ENCODE measurements at regions not wholly inside any gene's neighbourhood (a gene's known extent, or its start where the extent isn't known, plus 50 kb on each side); places are given as distances from the start of the nearest gene placed in this dataset.

DNA sequence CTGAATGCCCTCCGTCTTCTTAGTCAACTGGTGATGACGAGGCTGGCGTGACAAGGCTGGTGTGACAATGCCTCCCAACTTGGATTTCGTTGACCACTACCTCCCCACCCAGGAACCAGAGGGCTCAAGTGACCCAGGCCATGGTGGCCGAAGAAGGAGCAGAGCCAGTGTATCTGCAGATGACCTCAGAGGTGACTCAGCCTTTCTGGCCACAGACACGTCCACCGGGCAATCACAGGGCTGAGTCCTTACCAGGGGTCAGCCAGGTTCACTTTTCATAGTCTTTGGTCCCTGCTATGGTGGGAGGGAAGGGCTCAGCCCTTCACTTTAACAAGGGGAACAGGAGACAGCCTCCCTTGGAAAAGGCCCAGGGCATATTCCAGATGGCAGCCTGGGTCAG, 116.3 kb downstream of the MAF start:
- H3K4me3 ChIP-seq (ENCODE audit: low read length in 2 of 2) = no peak overlapping the region
- 94% methylated on average over 7 of the region's 7 CpGs for WGBS
- no peaks in the 10 kb centered on the region for H3K27me3 ChIP-seq (ENCODE audit: control insufficient read depth in 2 of 2, insufficient read depth in 1 of 2, low read length in 1 of 2)
- no peaks in the 10 kb centered on the region for H3K4me1 ChIP-seq (ENCODE audit: control insufficient read depth in 2 of 2, insufficient read depth in 2 of 2, low read length in 2 of 2)
- H3K27ac ChIP-seq (ENCODE audit: low read depth in 1 of 2, low read length in 1 of 2) = no peak overlapping the region
- no peaks in the 10 kb centered on the region for H3K9me3 ChIP-seq (ENCODE audit: control insufficient read depth in 2 of 2, insufficient read depth in 1 of 2, low read length in 1 of 2)
- H3K36me3 ChIP-seq (ENCODE audit: control insufficient read depth in 2 of 2, insufficient read depth in 2 of 2, low read length in 1 of 2) = no peaks in the 10 kb centered on the region
- no peak for DNase-seq (ENCODE audit: low read depth in 6 of 9, low spot score in 9 of 9)

DNA sequence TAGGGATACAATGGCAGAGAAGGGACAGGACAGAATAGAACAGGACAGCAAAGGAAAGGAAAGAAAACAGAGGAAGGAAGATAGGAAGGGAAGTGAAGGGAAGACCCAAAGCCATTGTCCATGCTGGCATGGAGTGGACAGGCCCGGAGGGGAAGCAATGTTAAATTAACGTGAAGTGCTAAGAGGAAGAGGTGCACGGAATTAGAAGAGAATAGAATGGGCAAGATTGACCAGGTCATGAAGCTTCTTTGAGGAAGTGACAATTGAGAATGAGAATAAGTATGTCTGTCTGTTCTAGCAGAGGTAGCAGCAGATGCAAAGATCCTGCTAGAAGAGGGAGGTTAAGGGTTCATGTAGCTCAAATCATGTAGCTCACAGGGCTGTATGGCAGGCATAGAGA, 117.2 kb downstream of the MAF start:
- Histone ChIP-seq H3K4me1 (ENCODE audit: control insufficient read depth in 2 of 2, insufficient read depth in 2 of 2, low read length in 2 of 2) (no peaks in the 10 kb centered on the region), H3K36me3 (ENCODE audit: control insufficient read depth in 2 of 2, insufficient read depth in 2 of 2, low read length in 1 of 2) (no peaks in the 10 kb centered on the region), H3K27ac (ENCODE audit: low read depth in 1 of 2, low read length in 1 of 2) (no peak overlapping the region), H3K27me3 (ENCODE audit: control insufficient read depth in 2 of 2, insufficient read depth in 1 of 2, low read length in 1 of 2) (no peaks in the 10 kb centered on the region), H3K4me3 (ENCODE audit: low read length in 2 of 2) (no peak overlapping the region), H3K9me3 (ENCODE audit: control insufficient read depth in 2 of 2, insufficient read depth in 1 of 2, low read length in 1 of 2) (no peaks in the 10 kb centered on the region)
- DNase-seq (ENCODE audit: low read depth in 6 of 9, low spot score in 9 of 9) = no peak
- 93% methylated on average over 3 of the region's 3 CpGs for WGBS

DNA sequence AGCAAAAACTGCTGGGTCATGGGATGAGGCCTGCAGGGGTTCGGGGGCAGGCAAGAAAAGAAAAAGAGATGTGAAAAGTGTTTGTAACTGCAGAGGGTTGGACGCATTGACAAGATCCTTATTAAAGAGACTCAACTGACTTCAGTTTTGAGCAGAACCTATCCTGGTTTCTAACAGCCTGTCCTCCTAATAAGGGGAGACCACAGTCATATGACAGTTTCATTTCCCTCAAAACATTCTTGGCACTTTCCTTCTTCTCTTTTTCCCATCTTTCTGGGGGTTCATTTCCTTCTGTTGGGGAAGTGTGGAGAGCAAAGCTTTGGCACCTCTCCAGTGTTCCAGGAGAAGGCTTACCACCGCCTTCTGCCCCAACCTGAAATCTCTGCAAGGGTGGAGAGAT, 118.5 kb downstream of the MAF start:
- no peak for DNase-seq (ENCODE audit: low read depth in 6 of 9, low spot score in 9 of 9)
- no peaks in the 10 kb centered on the region for H3K9me3 ChIP-seq (ENCODE audit: control insufficient read depth in 2 of 2, insufficient read depth in 1 of 2, low read length in 1 of 2)
- WGBS = 62% methylated on average over 3 of the region's 3 CpGs

GRCh38 chr16:79480929-79481328, 119.6 kb downstream of the MAF start:
- no peak for DNase-seq (ENCODE audit: low read depth in 6 of 9, low spot score in 9 of 9)
- 95% methylated on average over 3 of the region's 3 CpGs for WGBS
- H3K4me1 ChIP-seq (ENCODE audit: control insufficient read depth in 2 of 2, insufficient read depth in 2 of 2, low read length in 2 of 2) = no peaks in the 10 kb centered on the region
- no peaks in the 10 kb centered on the region for H3K36me3 ChIP-seq (ENCODE audit: control insufficient read depth in 2 of 2, insufficient read depth in 2 of 2, low read length in 1 of 2)
- H3K27me3 ChIP-seq (ENCODE audit: control insufficient read depth in 2 of 2, insufficient read depth in 1 of 2, low read length in 1 of 2) = no peaks in the 10 kb centered on the region
- no peak overlapping the region for H3K4me3 ChIP-seq (ENCODE audit: low read length in 2 of 2)
- no peaks in the 10 kb centered on the region for H3K9me3 ChIP-seq (ENCODE audit: control insufficient read depth in 2 of 2, insufficient read depth in 1 of 2, low read length in 1 of 2)
- H3K27ac ChIP-seq (ENCODE audit: low read depth in 1 of 2, low read length in 1 of 2) = no peak overlapping the region

More for the DNA sequence above, 118.5 kb downstream of the MAF start:
- Histone ChIP-seq H3K27ac (ENCODE audit: low read depth in 1 of 2, low read length in 1 of 2) (no peak overlapping the region), H3K36me3 (ENCODE audit: control insufficient read depth in 2 of 2, insufficient read depth in 2 of 2, low read length in 1 of 2) (no peaks in the 10 kb centered on the region), H3K4me1 (ENCODE audit: control insufficient read depth in 2 of 2, insufficient read depth in 2 of 2, low read length in 2 of 2) (no peaks in the 10 kb centered on the region), H3K27me3 (ENCODE audit: control insufficient read depth in 2 of 2, insufficient read depth in 1 of 2, low read length in 1 of 2) (no peaks in the 10 kb centered on the region), H3K4me3 (ENCODE audit: low read length in 2 of 2) (no peak overlapping the region)

- DNase-seq (ENCODE audit: low read depth in 6 of 9, low spot score in 9 of 9) = no peak
- Histone ChIP-seq H3K36me3 (ENCODE audit: control insufficient read depth in 2 of 2, insufficient read depth in 2 of 2, low read length in 1 of 2) (no peaks in the 10 kb centered on the region), H3K4me3 (ENCODE audit: low read length in 2 of 2) (no peak overlapping the region), H3K27me3 (ENCODE audit: control insufficient read depth in 2 of 2, insufficient read depth in 1 of 2, low read length in 1 of 2) (no peaks in the 10 kb centered on the region), H3K27ac (ENCODE audit: low read depth in 1 of 2, low read length in 1 of 2) (no peak overlapping the region), H3K9me3 (ENCODE audit: control insufficient read depth in 2 of 2, insufficient read depth in 1 of 2, low read length in 1 of 2) (no peaks in the 10 kb centered on the region), H3K4me1 (ENCODE audit: control insufficient read depth in 2 of 2, insufficient read depth in 2 of 2, low read length in 2 of 2) (no peaks in the 10 kb centered on the region)
- 87% methylated on average over 8 of the region's 8 CpGs for WGBS
These were observed 120.5 kb downstream of the MAF start for GRCh38 chr16:79480056-79480455.

GRCh38 chr16:79476580-79476979, 124.0 kb downstream of the MAF start:
- no peak for DNase-seq (ENCODE audit: low read depth in 6 of 9, low spot score in 9 of 9)
- Histone ChIP-seq H3K9me3 (ENCODE audit: control insufficient read depth in 2 of 2, insufficient read depth in 1 of 2, low read length in 1 of 2) (no peaks in the 10 kb centered on the region), H3K4me1 (ENCODE audit: control insufficient read depth in 2 of 2, insufficient read depth in 2 of 2, low read length in 2 of 2) (no peaks in the 10 kb centered on the region), H3K27me3 (ENCODE audit: control insufficient read depth in 2 of 2, insufficient read depth in 1 of 2, low read length in 1 of 2) (no peaks in the 10 kb centered on the region), H3K27ac (ENCODE audit: low read depth in 1 of 2, low read length in 1 of 2) (no peak overlapping the region), H3K36me3 (ENCODE audit: control insufficient read depth in 2 of 2, insufficient read depth in 2 of 2, low read length in 1 of 2) (no peaks in the 10 kb centered on the region), H3K4me3 (ENCODE audit: low read length in 2 of 2) (no peak overlapping the region)
- 96% methylated on average over 5 of the region's 5 CpGs for WGBS

DNA sequence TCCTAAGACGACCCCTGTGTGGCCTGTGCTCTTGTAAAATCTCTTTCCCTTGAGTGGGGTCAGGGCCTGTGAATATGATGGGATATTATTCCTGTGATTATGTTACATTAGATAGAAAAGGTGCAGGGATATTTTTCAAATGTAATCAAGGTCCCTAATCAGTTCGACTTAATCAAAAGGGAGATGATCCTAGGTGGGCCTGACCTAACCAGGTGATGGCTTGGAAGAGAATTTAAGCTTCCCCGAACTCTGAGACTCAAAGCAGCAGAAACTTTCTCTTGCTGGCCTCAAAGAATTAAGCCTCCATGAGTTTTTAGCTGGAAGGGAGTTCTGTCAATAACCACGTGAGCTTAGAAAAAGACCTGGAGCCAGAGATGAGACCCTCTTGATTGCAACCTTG, 124.7 kb downstream of the MAF start:
- H3K9me3 ChIP-seq (ENCODE audit: control insufficient read depth in 2 of 2, insufficient read depth in 1 of 2, low read length in 1 of 2) = no peaks in the 10 kb centered on the region
- H3K4me3 ChIP-seq (ENCODE audit: low read length in 2 of 2) = no peak overlapping the region
- no peaks in the 10 kb centered on the region for H3K27me3 ChIP-seq (ENCODE audit: control insufficient read depth in 2 of 2, insufficient read depth in 1 of 2, low read length in 1 of 2)
- 98% methylated on average over 4 of the region's 4 CpGs for WGBS
- no peak overlapping the region for H3K27ac ChIP-seq (ENCODE audit: low read depth in 1 of 2, low read length in 1 of 2)
- DNase-seq (ENCODE audit: low read depth in 6 of 9, low spot score in 9 of 9) = no peak
- H3K36me3 ChIP-seq (ENCODE audit: control insufficient read depth in 2 of 2, insufficient read depth in 2 of 2, low read length in 1 of 2) = no peaks in the 10 kb centered on the region
- H3K4me1 ChIP-seq (ENCODE audit: control insufficient read depth in 2 of 2, insufficient read depth in 2 of 2, low read length in 2 of 2) = no peaks in the 10 kb centered on the region

DNA sequence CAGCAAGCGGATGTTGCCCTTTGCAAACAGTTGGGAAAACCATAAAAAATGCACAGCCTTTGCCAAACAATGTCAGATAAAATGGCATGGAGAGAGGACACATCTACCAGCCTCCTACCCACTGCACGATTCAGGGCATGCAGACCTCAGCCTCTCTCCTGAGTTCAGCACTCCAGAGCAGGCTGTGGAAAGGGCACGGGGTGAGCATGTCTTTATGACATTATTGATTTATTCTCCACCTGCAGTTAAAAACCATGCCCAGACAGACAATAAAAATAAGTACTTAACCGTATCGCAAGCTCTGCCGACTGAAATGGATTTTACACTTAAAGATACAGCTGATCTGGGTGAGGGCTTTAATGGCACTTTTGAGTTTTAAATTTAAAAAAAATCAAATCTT, 127.1 kb downstream of the MAF start:
- Histone ChIP-seq H3K9me3 (ENCODE audit: control insufficient read depth in 2 of 2, insufficient read depth in 1 of 2, low read length in 1 of 2) (no peaks in the 10 kb centered on the region), H3K4me1 (ENCODE audit: control insufficient read depth in 2 of 2, insufficient read depth in 2 of 2, low read length in 2 of 2) (no peaks in the 10 kb centered on the region), H3K27me3 (ENCODE audit: control insufficient read depth in 2 of 2, insufficient read depth in 1 of 2, low read length in 1 of 2) (no peaks in the 10 kb centered on the region), H3K36me3 (ENCODE audit: control insufficient read depth in 2 of 2, insufficient read depth in 2 of 2, low read length in 1 of 2) (no peaks in the 10 kb centered on the region), H3K27ac (ENCODE audit: low read depth in 1 of 2, low read length in 1 of 2) (no peak overlapping the region), H3K4me3 (ENCODE audit: low read length in 2 of 2) (no peak overlapping the region)
- DNase-seq (ENCODE audit: low read depth in 6 of 9, low spot score in 9 of 9) = no peak
- 91% methylated on average over 6 of the region's 6 CpGs for whole genome bisulfite sequencing

- Histone ChIP-seq H3K36me3 (ENCODE audit: control insufficient read depth in 2 of 2, insufficient read depth in 2 of 2, low read length in 1 of 2) (no peaks in the 10 kb centered on the region), H3K27me3 (ENCODE audit: control insufficient read depth in 2 of 2, insufficient read depth in 1 of 2, low read length in 1 of 2) (no peaks in the 10 kb centered on the region), H3K4me3 (ENCODE audit: low read length in 2 of 2) (no peak overlapping the region), H3K4me1 (ENCODE audit: control insufficient read depth in 2 of 2, insufficient read depth in 2 of 2, low read length in 2 of 2) (no peaks in the 10 kb centered on the region), H3K27ac (ENCODE audit: low read depth in 1 of 2, low read length in 1 of 2) (no peak overlapping the region), H3K9me3 (ENCODE audit: control insufficient read depth in 2 of 2, insufficient read depth in 1 of 2, low read length in 1 of 2) (no peaks in the 10 kb centered on the region)
- DNase-seq (ENCODE audit: low read depth in 6 of 9, low spot score in 9 of 9) = no peak
- WGBS = 95% methylated on average over 3 of the region's 3 CpGs
These were observed 128.1 kb downstream of the MAF start for GRCh38 chr16:79472426-79472825.

- H3K4me1 ChIP-seq (ENCODE audit: control insufficient read depth in 2 of 2, insufficient read depth in 2 of 2, low read length in 2 of 2) = no peaks in the 10 kb centered on the region
- H3K4me3 ChIP-seq (ENCODE audit: low read length in 2 of 2) = no peak overlapping the region
- no peak overlapping the region for H3K27ac ChIP-seq (ENCODE audit: low read depth in 1 of 2, low read length in 1 of 2)
- H3K36me3 ChIP-seq (ENCODE audit: control insufficient read depth in 2 of 2, insufficient read depth in 2 of 2, low read length in 1 of 2) = no peaks in the 10 kb centered on the region
- no peak for DNase-seq (ENCODE audit: low read depth in 6 of 9, low spot score in 9 of 9)
- WGBS = 92% methylated on average over 10 of the region's 10 CpGs
- no peaks in the 10 kb centered on the region for H3K27me3 ChIP-seq (ENCODE audit: control insufficient read depth in 2 of 2, insufficient read depth in 1 of 2, low read length in 1 of 2)
- no peaks in the 10 kb centered on the region for H3K9me3 ChIP-seq (ENCODE audit: control insufficient read depth in 2 of 2, insufficient read depth in 1 of 2, low read length in 1 of 2)
These were observed 130.5 kb downstream of the MAF start for GRCh38 chr16:79469999-79470398.
